Keratinocyte (primary cell): ENCODE measurements at regions not wholly inside any gene's neighbourhood (a gene's known extent, or its start where the extent isn't known, plus 50 kb on each side); places are given as distances from the start of the nearest gene placed in this dataset.

Experiments used
- DNase-seq: peaks from one replicate; pipeline ENCODE4 v3.0.0-alpha.2; 2011; ENCODE audit warnings: low read depth, missing footprints, low spot score
- FAIRE-seq: peaks from 2 replicates; lab custom pipeline; 2011; peaks lifted over from hg19 to GRCh38; lab: Jason Lieb, UNC
- H2AFZ ChIP-seq: 2 replicates; pipeline ENCODE4 v1.6.0; 2012; ENCODE audit warnings: low read length, control low read depth, inconsistent platforms; ENCODE audit not compliant: control insufficient read depth
- H3K27ac ChIP-seq: 2 replicates; pipeline ENCODE4 v1.5.1; 2011; ENCODE audit warnings: low read length; ENCODE audit not compliant: control insufficient read depth, insufficient read depth
- H3K27me3 ChIP-seq: 3 replicates; pipeline ENCODE4 v1.6.0; 2011; ENCODE audit warnings: low read length; ENCODE audit not compliant: control insufficient read depth, insufficient read depth; ENCODE audit errors: extremely low read depth
- H3K36me3 ChIP-seq, 2 experiments: 2 replicates in 1 of 2; 3 replicates in 1 of 2; pipeline ENCODE4 v1.5.1; 2011; ENCODE audit warnings: low read length in 2 of 2, mild to moderate bottlenecking in 1 of 2; ENCODE audit not compliant: control insufficient read depth in 2 of 2, insufficient read depth in 2 of 2; ENCODE audit errors: extremely low read depth in 1 of 2
- H3K4me1 ChIP-seq: 3 replicates; pipeline ENCODE4 v1.5.1; 2011; ENCODE audit warnings: low read length; ENCODE audit not compliant: control insufficient read depth, insufficient read depth; ENCODE audit errors: extremely low read depth
- H3K4me2 ChIP-seq: 3 replicates; pipeline ENCODE4 v1.6.0; 2011; ENCODE audit warnings: low read depth, low read length; ENCODE audit not compliant: control insufficient read depth, insufficient read depth; ENCODE audit errors: extremely low read depth
- H3K4me3 ChIP-seq, 3 experiments: fragments of 200-600 bp in 1 of 3; sonication (generic) in 1 of 3; 2 replicates in 2 of 3; 3 replicates in 1 of 3; pipeline ENCODE4 v1.5.1; 2011 to 2016; ENCODE audit warnings: low read length in 3 of 3, mild to moderate bottlenecking in 3 of 3, control low read depth in 2 of 3, inconsistent platforms in 1 of 3, low read depth in 1 of 3, mixed read lengths in 1 of 3, mixed run types in 1 of 3, moderate library complexity in 1 of 3; ENCODE audit not compliant: control insufficient read depth in 2 of 3, insufficient read depth in 2 of 3; ENCODE audit errors: extremely low read depth in 1 of 3
- H3K79me2 ChIP-seq: 2 replicates; pipeline ENCODE4 v1.6.0; 2012; ENCODE audit warnings: low read length; ENCODE audit not compliant: control insufficient read depth, insufficient read depth
- H3K9ac ChIP-seq: 3 replicates; pipeline ENCODE4 v1.6.0; 2011; ENCODE audit warnings: low read length; ENCODE audit not compliant: control insufficient read depth, insufficient read depth; ENCODE audit errors: extremely low read depth
- H3K9me1 ChIP-seq: 3 replicates; pipeline ENCODE4 v1.6.0; 2011; ENCODE audit warnings: low read length; ENCODE audit not compliant: control insufficient read depth, insufficient read depth; ENCODE audit errors: extremely low read depth
- H3K9me3 ChIP-seq: 2 replicates; pipeline ENCODE4 v1.5.1; 2012; ENCODE audit warnings: low read depth, low read length; ENCODE audit not compliant: control insufficient read depth
- H4K20me1 ChIP-seq: 3 replicates; pipeline ENCODE4 v1.6.0; 2011; ENCODE audit warnings: low read length; ENCODE audit not compliant: control insufficient read depth, insufficient read depth; ENCODE audit errors: extremely low read depth
- EZH2 ChIP-seq: IDR thresholded peaks from one replicate; pipeline ENCODE4 v1.6.1; 2012; ENCODE audit warnings: inconsistent platforms, mild to moderate bottlenecking, low read length, moderate library complexity
- dilution Hi-C: fragments of 300-500 bp; cut with MboI; formaldehyde crosslinking; loops from one replicate; pipeline ENCODE4 v1.7.0; 2020; ENCODE audit warnings: low sequenced_read_pairs; ENCODE audit not compliant: extremely low pct_ligation_motif_present
- TF ChIP-seq, protein P1 (sequence below), 3 experiments: IDR thresholded peaks in 1 of 3; conservative IDR thresholded peaks in 1 of 3; optimal IDR thresholded peaks in 1 of 3; 2 replicates in 2 of 3; 3 replicates in 1 of 3; pipeline versions ENCODE3 to v1.5.1; 2011; ENCODE audit warnings: low read length in 3 of 3, mild to moderate bottlenecking in 3 of 3, moderate library complexity in 2 of 3, control low read depth in 1 of 3, inconsistent platforms in 1 of 3; ENCODE audit not compliant: insufficient read depth in 2 of 3; ENCODE audit errors: extremely low read depth in 1 of 3

DNA sequence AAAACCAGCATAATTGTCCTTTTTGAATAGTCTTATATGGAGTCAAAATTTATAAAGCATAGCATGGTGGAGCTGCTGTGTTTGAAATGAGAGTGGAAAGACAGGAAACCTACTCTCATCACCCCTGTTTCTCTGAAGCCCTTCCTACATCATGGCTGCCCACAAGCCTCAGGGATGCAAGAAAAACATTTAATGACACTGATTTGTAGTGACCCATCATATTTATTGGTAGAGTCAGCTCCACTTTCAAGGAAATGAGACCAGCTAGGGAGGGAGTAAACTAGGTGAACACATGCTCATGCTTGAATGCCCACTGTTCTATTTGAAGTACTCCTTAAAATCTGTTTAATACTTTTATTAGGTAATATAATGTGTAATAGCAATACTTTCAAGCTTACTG lies 494.3 kb upstream of the KCNMB2 start:
- no peak overlapping the region for H3K4me3 ChIP-seq
- no peak overlapping the region for H3K9ac ChIP-seq
- H2AFZ ChIP-seq = no peak overlapping the region
- dilution Hi-C loops = no loop called here
- H3K9me3 ChIP-seq = no peaks in the 10 kb centered on the region
- no peak overlapping the region for H3K27ac ChIP-seq
- H3K79me2 ChIP-seq = no peaks in the 10 kb centered on the region
- no peaks in the 10 kb centered on the region for H3K9me1 ChIP-seq
- no peaks in the 10 kb centered on the region for H3K36me3 ChIP-seq
- TF ChIP-seq EZH2 = no peak
- TF ChIP-seq, protein P1, sequence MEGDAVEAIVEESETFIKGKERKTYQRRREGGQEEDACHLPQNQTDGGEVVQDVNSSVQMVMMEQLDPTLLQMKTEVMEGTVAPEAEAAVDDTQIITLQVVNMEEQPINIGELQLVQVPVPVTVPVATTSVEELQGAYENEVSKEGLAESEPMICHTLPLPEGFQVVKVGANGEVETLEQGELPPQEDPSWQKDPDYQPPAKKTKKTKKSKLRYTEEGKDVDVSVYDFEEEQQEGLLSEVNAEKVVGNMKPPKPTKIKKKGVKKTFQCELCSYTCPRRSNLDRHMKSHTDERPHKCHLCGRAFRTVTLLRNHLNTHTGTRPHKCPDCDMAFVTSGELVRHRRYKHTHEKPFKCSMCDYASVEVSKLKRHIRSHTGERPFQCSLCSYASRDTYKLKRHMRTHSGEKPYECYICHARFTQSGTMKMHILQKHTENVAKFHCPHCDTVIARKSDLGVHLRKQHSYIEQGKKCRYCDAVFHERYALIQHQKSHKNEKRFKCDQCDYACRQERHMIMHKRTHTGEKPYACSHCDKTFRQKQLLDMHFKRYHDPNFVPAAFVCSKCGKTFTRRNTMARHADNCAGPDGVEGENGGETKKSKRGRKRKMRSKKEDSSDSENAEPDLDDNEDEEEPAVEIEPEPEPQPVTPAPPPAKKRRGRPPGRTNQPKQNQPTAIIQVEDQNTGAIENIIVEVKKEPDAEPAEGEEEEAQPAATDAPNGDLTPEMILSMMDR (optimal IDR thresholded peaks at IDR 0.05 in 1 of 3, IDR thresholded peaks at IDR 0.05 in 1 of 3, conservative IDR thresholded peaks at IDR 0.05 in 1 of 3; ENCODE audit: extremely low read depth in 1 of 3, insufficient read depth in 2 of 3, low read length in 3 of 3) = no peak
- no peaks in the 10 kb centered on the region for H4K20me1 ChIP-seq
- FAIRE-seq (no peak), DNase-seq (no peak)
- no peaks in the 10 kb centered on the region for H3K27me3 ChIP-seq
- H3K4me1 ChIP-seq = no peaks in the 10 kb centered on the region
- H3K4me2 ChIP-seq = no peak overlapping the region

DNA sequence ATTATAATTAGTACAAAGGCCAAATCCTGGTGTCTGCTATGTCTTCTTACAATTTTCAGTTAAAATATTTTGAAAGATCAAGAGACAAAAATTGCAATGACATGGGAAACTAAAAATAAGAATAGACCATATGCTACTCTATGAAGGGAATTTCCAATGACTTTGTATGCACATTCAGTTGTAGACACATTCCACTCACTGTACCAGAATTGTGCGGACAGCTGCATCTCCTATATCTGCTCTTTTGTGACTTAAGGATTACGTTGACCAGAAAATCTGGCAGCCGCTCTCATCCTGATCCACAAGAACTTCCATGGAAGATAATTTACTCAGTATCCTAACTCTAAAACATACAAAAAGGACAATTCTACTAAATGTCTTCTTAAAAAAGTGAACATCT lies 493.9 kb upstream of the KCNMB2 start:
- Histone ChIP-seq H3K27ac (no peak overlapping the region), H3K9me3 (no peaks in the 10 kb centered on the region), H3K4me1 (no peaks in the 10 kb centered on the region), H3K4me3 (no peak overlapping the region), H3K79me2 (no peaks in the 10 kb centered on the region), H3K4me2 (no peak overlapping the region), H3K9me1 (no peaks in the 10 kb centered on the region), H2AFZ (no peak overlapping the region), H3K9ac (no peak overlapping the region), H3K36me3 (no peaks in the 10 kb centered on the region), H3K27me3 (no peaks in the 10 kb centered on the region), H4K20me1 (no peaks in the 10 kb centered on the region)
- DNase-seq = no peak
- FAIRE-seq = no peak
- dilution Hi-C loops = no loop called here
- TF ChIP-seq, protein P1 (optimal IDR thresholded peaks at IDR 0.05 in 1 of 3, IDR thresholded peaks at IDR 0.05 in 1 of 3, conservative IDR thresholded peaks at IDR 0.05 in 1 of 3; ENCODE audit: extremely low read depth in 1 of 3, insufficient read depth in 2 of 3, low read length in 3 of 3) = no peak
- TF ChIP-seq EZH2 = no peak
